ENCODE measurements at regions not wholly inside any gene's neighbourhood (a gene's known extent, or its start where the extent isn't known, plus 50 kb on each side); places are given as distances from the start of the nearest gene placed in this dataset.

GRCh38 chr2:234789556-234790325 is 162.1 kb upstream of the SH3BP4 start:
- Histone ChIP-seq H3K27ac (no peak overlapping the region), H3K27me3 (no peaks in the 10 kb centered on the region), H3K9me3 (no peaks in the 10 kb centered on the region), H3K36me3 (no peaks in the 10 kb centered on the region), H3K4me1 (no peaks in the 10 kb centered on the region), H3K4me3 (no peak overlapping the region)
- no peak for TF ChIP-seq POLR2A (IDR thresholded peaks at IDR 0.05)
- TF ChIP-seq CTCF (IDR thresholded peaks at IDR 0.05) = no peak
- TF ChIP-seq POLR2AphosphoS5 (IDR thresholded peaks at IDR 0.05; ENCODE audit: insufficient read depth in 1 of 2, low read depth in 1 of 2) = no peak
- DNase-seq (ENCODE audit: extremely low spot score in 2 of 2) = no peak
- intact Hi-C loops (cut with DNase I) = no loop called here

GRCh38 chr2:234788841-234789240 is 163.0 kb upstream of the SH3BP4 start:
- Histone ChIP-seq H3K4me1 (no peaks in the 10 kb centered on the region), H3K36me3 (no peaks in the 10 kb centered on the region), H3K27ac (no peak overlapping the region), H3K4me3 (no peak overlapping the region), H3K9me3 (no peaks in the 10 kb centered on the region), H3K27me3 (no peaks in the 10 kb centered on the region)
- TF ChIP-seq CTCF (IDR thresholded peaks at IDR 0.05) = no peak
- no peak for TF ChIP-seq POLR2A (IDR thresholded peaks at IDR 0.05)
- no peak for TF ChIP-seq POLR2AphosphoS5 (IDR thresholded peaks at IDR 0.05; ENCODE audit: insufficient read depth in 1 of 2, low read depth in 1 of 2)
- intact Hi-C loops (cut with DNase I) = no loop called here
- DNase-seq (ENCODE audit: extremely low spot score in 2 of 2) = no peak

GRCh38 chr2:234788381-234788780 is 163.4 kb upstream of the SH3BP4 start:
- DNase-seq (ENCODE audit: extremely low spot score in 2 of 2) = no peak
- Histone ChIP-seq H3K27ac (no peak overlapping the region), H3K27me3 (no peaks in the 10 kb centered on the region), H3K4me1 (no peaks in the 10 kb centered on the region), H3K9me3 (no peaks in the 10 kb centered on the region), H3K4me3 (no peak overlapping the region), H3K36me3 (no peaks in the 10 kb centered on the region)
- TF ChIP-seq POLR2AphosphoS5 (IDR thresholded peaks at IDR 0.05; ENCODE audit: insufficient read depth in 1 of 2, low read depth in 1 of 2) (no peak), CTCF (IDR thresholded peaks at IDR 0.05) (no peak), POLR2A (IDR thresholded peaks at IDR 0.05) (no peak)
- intact Hi-C loops (cut with DNase I) = no loop called here

GRCh38 chr2:234787114-234787513 is 164.7 kb upstream of the SH3BP4 start:
- H3K4me1 ChIP-seq = no peaks in the 10 kb centered on the region
- H3K27ac ChIP-seq = no peak overlapping the region
- peaks cover 3% of the 10 kb centered on the region for H3K9me3 ChIP-seq
- no peaks in the 10 kb centered on the region for H3K36me3 ChIP-seq
- no peaks in the 10 kb centered on the region for H3K27me3 ChIP-seq
- TF ChIP-seq POLR2AphosphoS5 (IDR thresholded peaks at IDR 0.05; ENCODE audit: insufficient read depth in 1 of 2, low read depth in 1 of 2) (no peak), POLR2A (IDR thresholded peaks at IDR 0.05) (no peak), CTCF (IDR thresholded peaks at IDR 0.05) (no peak)
- H3K4me3 ChIP-seq = no peak overlapping the region
- intact Hi-C loops (cut with DNase I) = no loop called here
- no peak for DNase-seq (ENCODE audit: extremely low spot score in 2 of 2)

GRCh38 chr2:234773764-234774409 is 177.9 kb upstream of the SH3BP4 start:
- Histone ChIP-seq H3K4me1 (peaks cover 23% of the 10 kb centered on the region), H3K36me3 (no peaks in the 10 kb centered on the region), H3K4me3 (no peak overlapping the region), H3K27me3 (no peaks in the 10 kb centered on the region), H3K27ac (no peak overlapping the region), H3K9me3 (no peaks in the 10 kb centered on the region)
- no peak for DNase-seq (ENCODE audit: extremely low spot score in 2 of 2)
- intact Hi-C loops (cut with DNase I) = no loop called here
- no peak for TF ChIP-seq CTCF (IDR thresholded peaks at IDR 0.05)
- no peak for TF ChIP-seq POLR2AphosphoS5 (IDR thresholded peaks at IDR 0.05; ENCODE audit: insufficient read depth in 1 of 2, low read depth in 1 of 2)
- TF ChIP-seq POLR2A (IDR thresholded peaks at IDR 0.05) = no peak

Measured in vagina (tissue), 2 donors.